GM18505 (cell line): ENCODE measurements at regions not wholly inside any gene's neighbourhood (a gene's known extent, or its start where the extent isn't known, plus 50 kb on each side); places are given as distances from the start of the nearest gene placed in this dataset.
"Not testable (repeated sequence)": the region's sequence is repeated elsewhere in the genome, so short reads cannot be mapped to it uniquely, and the experiment has no call there.

ENCODE experiments used
- ATAC-seq: cut with Tn5 transposase; IDR thresholded peaks from one replicate; pipeline ENCODE4 v1.9.1; 2021; ENCODE audit not compliant: unreplicated experiment

DNA sequence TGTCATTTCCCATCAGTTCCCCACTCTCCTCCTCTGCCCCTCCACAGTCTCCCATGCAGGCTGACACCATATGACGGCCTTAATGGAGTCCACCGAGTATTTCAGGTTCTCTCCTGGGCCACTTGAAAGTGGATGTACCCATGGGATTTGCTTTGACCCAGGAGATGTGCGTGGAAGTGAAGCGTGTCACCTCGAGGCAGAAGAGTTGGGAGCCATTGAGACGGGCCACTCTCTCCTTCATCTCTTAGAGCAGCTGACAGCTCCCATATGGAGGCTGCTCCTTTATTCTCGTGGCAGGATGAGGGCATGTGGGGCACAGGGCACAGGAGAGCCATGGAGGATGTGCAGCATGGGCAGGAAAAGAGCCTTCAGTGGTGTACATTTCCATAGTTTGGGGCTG lies 144.7 kb upstream of the CRYM start:
- not testable (repeated sequence) for ATAC-seq

DNA sequence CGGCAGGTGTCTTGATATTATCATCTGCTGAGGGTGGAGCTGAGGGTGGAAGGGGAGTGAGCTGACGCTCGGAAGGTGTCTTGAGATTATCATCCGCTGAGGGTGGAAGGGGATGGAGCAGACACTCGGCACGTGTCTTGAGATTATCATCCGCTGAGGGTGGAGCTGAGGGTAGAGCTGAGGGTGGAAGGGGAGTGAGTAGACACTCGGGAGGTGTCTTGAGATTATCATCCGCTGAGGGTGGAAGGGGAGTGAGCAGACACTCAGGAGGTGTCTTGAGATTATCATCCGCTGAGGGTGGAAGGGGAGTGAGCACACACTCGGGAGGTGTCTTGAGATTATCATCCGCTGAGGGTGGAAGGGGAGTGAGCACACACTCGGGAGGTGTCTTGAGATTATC lies 126.6 kb upstream of the CRYM start:
- not testable (repeated sequence) for ATAC-seq

DNA sequence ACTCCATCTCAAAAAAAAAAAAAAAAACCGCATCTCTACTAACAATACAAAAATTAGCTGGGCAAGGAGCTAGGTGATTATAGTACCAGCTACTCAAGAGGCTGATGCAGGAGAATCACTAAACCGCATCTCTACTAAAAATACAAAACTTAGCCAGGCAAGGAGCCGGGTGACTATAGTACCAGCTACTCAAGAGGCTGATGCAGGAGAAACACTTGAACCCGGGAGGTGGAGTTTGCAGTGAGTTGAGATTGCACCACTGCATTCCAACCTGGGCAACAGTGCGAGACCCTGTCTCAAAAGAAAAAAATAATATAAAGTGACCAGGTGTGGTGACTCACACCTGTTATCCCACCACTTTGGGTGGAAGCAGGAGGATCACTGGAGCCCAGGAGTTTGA lies 119.8 kb upstream of the CRYM start:
- ATAC-seq, result not testable (repeated sequence)

DNA sequence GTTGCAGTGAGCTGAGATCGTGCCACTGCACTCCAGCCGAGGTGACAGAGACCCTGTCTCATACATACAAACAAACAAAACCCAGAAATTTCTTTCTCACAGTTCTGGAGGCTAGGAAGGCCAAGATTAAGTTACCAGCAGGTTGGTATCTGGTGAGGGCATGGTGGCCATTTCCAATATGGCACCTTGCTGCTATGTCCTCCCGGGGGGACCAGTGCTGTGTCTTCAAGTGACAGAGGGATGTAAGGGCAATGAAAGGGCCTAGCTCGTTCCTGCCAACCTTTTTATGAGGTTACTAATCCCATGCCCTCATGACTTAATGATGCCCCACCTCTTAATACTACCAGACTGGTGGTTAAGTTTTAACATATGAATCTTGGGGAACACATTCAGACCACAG lies 118.5 kb upstream of the CRYM start:
- not testable (repeated sequence) for ATAC-seq

DNA sequence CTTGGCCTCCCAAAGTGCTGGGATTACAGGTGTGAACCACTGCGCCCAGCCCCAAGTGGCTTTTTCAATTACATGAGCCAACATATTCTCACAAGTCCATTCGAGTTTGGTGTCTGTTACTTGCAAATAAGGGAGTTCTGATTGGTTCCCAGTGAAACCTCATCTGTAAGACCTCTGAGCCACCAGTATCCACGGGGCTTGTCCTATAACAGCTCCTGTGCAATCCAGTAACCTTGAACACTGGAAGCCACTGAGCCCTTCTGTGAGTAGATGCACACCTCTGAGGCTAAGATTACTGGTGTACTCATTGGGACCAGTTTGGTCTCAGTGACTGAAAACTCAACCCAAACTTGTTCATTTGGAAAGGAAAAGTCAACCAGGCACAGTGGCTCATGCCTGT lies 112.5 kb upstream of the CRYM start:
- ATAC-seq, result not testable (repeated sequence)

DNA sequence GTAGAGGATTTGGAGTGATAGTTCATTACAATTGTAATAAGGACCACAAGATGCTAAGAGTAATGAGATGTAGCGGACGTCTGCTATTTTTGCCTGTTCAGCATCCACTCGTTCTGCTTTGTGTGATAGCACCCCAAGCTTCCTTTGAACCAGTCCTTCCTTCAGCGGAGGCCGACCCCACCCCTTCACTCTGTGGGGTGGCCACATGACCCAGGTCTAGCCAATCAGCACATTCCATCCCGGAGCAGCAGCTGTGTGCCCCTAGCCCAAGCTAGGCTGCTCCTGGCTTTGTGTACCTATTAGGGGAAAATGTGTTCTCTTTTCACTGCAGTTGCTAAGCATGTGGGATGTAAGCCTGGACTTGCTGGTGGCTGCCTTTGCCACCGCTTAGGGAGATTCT lies 111.8 kb upstream of the CRYM start:
- ATAC-seq, result not testable (repeated sequence)

DNA sequence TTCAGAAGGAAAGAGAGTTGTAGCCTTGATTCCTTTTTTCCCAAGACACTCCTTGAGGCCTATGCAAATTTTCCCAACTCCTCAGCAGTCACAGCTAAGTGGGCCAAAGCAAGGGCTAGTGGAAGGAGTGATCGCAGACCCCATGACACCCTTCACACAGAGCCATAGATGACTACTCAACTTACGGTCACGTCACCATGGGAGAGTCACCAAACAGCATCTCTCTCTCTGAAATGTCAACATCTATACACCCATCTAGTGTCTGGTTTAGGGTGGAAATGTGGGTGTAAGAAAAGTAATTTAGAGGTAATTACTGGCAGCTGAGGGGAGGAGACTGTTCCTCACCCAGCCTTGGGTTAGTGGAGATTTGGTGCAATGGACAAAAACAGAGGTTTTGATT lies 109.7 kb upstream of the CRYM start:
- not testable (repeated sequence) for ATAC-seq

DNA sequence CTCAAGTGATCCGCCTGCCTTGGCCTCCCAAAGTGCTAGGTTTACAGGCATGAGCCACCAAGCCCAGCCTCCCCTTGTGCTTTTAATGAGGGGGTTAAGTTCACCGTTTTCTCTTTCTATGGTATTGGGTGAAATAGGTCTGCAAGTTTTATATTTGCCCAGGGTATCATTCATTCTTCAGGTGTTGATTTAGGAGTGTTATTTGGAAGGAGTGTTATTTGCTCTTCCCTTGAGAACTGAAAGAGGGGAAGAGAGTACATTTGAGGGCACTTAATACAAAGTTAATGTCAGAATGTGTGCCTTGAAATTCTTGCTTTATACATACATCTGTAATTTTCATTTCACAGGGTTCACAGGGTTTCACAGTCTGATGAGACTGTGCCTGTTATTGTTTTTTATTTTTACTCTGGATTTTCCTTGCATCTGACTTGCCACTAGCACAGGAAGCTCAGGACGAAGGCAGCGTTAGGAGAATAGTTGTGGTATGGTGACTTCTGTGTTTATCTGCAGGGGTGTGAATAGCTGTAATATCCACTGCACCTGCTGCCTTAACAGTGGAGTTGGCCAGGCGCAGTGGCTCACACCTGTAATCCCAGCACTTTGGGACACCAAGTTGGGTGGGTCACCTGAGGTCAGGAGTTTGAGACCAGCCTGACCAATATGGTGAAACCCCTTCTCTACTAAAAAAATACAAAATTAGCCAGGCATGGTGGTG lies 108.3 kb upstream of the CRYM start:
- ATAC-seq, result not testable (repeated sequence)

DNA sequence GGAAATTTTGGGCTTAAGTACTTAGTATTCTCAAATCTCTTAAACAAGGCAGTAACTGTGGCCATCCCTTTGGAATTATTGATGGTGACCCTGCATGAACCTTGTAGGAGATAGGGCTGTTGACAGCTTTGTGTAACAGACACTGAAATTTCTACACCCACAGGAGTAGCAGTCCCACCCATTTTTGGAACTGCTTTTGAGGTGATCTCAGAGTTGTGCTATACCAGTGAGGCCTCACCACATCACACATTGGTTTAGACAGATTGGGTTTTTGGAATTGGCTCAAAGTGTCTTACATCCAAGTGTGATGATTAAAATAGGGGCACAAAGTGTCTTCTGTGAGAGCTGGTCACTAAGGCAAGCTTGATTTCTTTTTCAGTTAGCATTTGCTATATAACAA lies 105.6 kb upstream of the CRYM start:
- not testable (repeated sequence) for ATAC-seq

DNA sequence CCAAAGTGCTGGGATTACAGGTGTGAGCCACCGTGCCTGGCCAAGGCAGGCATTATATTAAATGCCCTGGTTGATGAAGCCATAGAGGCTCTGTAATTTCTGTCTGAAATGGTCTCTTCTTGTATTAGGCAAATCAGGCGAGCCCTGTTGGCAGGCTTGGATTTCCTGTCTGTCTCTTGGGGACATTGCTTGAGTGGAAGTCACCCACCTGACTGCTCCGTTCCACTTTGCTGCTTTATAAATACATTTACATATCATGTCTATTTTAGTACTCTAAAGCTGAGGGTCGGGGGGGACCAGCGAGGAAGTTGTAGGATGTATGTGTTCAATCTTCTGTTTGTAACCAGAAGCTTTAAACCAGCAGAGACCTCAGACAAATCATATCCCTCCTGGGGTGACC lies 101.6 kb upstream of the CRYM start:
- ATAC-seq, result not testable (repeated sequence)

DNA sequence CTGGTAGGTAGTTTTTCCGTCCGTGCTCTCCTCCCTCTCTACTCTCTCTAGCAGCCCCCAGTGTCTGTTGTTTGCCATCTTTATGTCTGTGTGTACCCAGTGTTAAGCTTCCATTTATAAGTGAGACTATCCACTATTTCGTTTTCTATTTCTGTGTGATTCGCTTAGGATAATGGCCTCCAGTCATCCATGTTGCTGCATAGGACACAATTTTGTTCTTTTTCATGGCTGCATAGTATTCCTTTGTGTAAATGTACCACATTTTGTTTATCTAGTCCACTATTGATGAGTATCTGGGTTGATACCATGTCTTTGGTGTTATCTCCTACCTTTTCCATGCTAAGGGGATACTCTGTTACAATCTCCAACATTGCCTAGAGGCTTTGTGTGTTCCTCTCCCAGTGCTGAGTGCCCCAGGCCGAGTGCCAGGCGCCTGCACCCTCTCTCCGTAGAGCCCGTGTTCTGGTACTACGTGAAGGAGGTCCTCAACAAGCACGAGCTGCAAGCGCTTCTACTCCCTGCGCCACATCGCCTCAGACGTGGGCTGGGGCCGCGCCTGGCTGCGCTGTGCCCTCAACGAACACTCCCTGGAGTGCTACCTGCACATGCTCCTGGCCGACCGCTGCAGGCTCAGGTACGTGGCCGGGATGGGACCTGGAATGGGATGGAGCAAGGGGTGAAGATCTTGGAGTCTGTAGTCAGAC lies 98.3 kb upstream of the CRYM start:
- not testable (repeated sequence) for ATAC-seq

DNA sequence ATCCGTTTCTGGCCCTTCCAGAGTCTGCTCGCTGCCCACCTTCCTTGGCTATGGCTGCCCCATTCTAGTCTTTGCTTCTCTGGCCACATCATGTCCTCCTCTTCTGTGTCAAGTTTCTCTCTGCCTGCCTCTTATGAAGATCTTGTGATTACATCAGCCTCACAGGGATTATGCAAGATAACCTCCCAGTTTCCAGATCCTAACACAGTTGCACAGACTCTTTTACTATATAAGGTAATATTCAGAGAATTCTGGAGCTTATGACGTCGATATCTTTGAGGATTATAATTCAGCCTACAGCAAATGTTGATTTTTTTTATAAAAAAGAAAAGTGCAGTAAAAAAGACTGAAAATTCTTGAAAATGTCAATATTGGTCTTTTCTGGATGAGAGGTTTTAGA lies 97.2 kb upstream of the CRYM start:
- ATAC-seq, result not testable (repeated sequence)

DNA sequence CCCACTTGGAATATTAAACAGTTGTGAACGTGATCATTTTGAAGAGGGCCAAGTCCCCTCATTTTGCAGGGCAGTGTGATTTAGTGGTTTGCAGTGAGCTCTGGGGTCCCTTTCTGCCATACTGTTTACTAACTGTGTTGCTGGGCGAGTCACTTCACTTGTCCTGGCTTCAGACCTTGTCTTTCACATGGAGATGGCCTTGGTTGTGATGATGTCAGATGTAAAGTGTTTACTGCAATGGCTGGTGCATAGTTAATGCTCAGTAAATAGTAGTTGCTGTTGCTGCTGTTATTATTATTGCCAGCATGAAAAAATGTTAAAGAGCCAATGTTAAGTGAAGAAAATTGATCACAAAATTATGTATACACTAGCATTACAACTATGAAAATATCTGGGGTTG lies 95.4 kb upstream of the CRYM start:
- not testable (repeated sequence) for ATAC-seq

DNA sequence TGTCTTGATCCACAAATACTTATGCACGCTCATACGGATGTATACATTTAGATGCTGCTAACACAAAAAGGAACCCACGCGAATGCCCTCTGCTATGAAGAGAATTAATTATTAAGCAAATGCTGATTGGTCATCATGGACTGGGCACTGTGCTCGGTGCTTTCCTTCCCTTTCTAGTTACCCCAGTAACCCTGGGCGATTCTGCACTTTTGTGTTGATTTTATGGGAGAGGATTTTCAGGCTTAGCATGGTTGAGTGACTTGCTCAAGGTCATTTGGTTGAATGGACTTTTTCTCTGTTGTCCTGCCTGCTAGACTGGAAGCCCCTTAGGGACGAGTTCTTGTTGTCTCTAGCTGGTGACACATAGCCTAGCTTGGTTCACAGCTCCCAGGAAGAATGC lies 94.8 kb upstream of the CRYM start:
- ATAC-seq, result not testable (repeated sequence)

DNA sequence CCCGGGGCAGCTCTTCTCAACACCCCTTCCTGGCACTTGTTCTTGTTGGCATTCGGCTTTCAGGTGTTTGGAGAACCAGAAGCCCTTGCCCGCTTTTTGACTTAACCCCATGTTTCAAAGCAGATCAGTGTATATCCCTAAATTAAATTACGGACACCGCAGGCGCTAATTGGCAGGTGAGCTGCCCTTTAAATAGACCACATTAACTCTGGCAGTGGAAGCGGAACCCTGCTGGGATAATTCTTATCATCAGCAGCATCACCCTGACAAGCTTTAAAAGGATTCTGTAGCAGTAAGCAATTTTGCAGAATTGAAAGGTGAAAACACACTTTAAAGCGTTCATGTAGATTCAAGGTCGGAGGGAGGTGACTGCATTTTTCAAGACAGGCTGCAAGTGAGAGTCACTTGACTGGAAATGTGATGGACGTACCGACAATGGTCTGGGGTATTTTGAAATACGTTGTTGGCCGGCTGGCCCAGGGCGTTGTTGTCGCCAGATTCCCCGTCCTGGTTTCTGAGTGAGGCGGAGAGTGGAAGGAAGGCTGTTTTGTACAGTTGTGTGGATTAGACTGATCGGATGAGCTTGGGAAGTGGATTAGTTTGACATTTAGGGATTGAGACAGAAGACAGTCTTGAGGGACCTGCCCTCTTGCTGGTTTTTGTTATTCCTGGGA lies 94.2 kb upstream of the CRYM start:
- not testable (repeated sequence) for ATAC-seq

DNA sequence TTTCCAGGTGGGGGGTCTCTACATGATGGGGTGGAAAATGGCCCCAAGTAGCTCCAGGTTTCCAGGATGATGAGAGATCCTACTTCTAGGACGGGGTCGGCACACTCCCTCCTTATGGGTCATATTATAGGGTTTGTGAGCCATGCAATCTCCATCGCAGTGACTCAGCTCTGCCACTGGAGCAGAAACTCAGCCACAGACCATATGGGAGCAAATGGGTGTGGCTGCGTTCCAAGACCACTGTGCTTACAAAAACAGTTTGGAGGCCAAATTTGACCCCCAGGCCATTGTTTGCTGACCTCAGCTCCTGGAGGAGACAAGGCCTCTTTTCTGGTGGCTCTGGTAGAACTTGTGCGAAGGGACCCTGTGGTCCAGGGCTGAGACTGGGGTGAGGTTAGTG lies 92.7 kb upstream of the CRYM start:
- not testable (repeated sequence) for ATAC-seq

DNA sequence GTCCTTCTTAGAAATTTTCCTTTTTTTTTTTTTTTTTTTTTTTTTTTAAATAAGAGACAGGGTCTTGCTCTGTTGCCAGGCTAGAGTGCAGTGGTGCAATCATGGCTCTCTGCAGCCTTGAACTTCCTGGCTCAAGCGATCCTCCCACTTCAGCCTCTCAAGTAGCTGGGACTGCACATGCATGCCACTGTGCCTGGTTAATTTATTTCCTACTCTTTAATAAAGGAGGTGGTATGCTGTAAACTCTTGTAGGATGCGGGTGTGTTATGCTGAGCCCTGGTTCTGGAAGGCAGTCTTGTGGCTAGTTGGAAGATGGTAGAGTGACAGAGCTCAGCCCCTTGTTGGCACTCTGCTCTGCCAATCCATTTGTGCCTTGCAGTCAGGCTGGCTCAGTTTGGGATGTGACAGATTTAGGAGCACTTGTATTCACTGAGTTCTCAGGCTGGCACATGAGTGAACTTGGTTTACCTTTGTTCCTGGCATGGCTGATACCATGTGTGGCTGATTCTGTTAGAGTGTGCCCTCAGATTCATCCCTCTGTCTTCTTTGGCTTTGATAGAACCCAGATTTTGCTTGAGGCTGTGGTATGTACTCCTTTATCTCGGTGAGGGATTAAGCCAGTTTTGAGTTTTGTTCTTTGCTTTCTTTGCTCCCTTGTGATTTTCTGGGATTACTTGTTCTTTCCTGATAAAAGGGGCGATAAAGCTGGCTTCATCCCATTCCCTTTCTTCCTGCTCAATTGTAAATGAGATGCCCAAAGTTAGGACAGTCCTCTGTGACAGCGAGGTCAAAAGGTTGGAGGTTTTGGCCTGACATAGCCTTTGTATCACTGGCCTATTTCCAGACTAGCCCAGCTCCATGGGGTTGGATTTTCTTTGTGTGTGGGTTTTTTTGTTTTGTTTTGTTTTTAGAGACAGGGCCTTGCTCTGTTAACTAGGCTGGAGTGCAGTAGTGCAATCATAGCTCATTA lies 91.2 kb upstream of the CRYM start:
- not testable (repeated sequence) for ATAC-seq

DNA sequence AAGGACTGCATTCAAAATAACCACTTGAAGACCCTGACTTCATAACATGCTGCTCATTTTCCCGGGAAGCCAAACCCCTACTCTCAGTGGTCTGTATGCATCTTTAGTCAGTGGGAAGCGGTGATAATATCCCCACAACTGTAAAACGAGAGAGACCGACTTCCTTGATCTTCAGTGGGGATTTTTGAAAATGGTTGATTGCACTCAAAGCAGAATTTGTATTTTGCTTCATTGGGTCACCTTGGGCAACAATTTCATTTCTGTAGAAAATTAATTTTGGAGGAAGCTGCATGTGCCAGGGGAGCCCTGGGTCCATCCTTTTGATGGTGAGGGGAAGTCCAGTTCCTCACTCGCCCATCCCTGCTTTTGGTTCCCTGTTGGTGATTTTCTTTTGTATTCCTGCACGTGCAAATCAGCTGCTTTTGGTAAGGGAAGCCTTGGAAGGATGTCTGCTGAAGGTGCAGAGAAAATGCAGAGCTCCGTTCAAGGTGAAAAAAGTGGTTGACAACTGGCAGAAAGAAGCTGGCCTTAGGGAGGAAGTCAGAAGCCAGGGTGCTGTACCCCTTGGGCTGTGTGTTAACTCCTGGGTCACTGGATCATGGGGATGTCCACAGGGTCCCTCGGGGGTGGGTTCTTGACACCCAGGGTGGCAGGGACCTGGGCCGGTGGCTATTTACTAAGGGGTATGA lies 89.8 kb upstream of the CRYM start:
- not testable (repeated sequence) for ATAC-seq

DNA sequence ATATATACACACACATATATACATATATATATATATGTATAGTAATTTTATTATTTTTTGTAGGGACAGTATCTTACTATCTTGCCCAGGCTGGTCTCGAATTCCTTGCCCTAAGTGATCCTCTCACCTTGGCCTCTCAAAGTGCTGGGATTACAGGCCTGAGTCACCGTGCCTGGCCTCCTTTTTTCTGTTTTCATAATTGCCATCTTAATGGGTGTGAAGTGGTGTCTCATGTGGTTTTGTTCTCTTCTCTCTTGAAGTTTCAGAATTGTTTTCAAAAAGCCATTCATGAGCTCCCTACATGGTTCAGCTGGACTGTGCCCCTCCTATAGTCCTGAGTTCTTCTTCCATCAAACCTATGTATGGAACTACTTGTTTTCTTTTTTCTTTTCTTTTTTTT lies 88.9 kb upstream of the CRYM start:
- not testable (repeated sequence) for ATAC-seq

DNA sequence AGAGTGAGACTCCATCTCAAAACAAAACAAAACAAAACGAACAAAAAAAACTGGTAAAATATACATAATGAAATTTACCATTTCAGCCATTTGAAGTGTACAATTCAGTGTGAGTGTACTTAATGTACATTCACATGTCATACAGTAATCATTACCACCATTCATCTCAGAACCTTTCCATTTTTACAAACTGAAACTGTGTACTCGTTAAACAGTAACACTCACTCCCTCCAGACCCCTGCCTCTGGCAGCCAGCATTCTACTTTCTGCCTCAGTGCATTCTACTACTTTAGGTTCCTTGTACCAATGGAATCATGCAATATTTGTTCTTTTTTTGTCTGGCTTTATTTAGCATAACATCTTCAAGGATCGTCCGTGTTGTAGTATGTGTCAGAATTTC lies 87.5 kb upstream of the CRYM start:
- not testable (repeated sequence) for ATAC-seq
